Muscle of arm (tissue), 1 donor: ENCODE measurements at regions not wholly inside any gene's neighbourhood (a gene's known extent, or its start where the extent isn't known, plus 50 kb on each side); places are given as distances from the start of the nearest gene placed in this dataset.
"Not testable (repeated sequence)": the region's sequence is repeated elsewhere in the genome, so short reads cannot be mapped to it uniquely, and the experiment has no call there.

Source experiments
- DNase-seq: peaks from one replicate; pipeline ENCODE4 v3.0.0-alpha.2; 2013

DNA sequence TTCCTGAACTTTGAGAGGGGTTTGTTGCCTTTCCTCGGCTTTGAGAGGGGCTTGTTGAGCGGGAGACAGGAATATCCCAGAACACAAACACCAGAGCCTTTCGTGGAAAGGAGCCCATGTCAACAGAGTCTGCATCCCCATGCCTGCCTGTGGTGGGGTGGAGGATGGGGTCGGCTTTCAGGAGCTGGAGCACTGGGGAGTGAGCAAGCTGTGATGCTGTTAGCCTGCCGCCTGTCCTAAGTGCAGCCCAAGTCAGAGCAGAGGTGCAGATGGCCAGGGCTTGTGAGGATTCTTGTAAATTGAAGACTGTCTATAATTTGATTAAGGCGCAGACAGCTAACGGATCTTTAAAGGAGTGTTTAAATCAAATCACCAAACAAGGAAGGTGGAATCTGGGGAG, 103.3 kb upstream of the ANK2 start:
- DNase-seq = no peak

GRCh38 chr4:112947616-112948015, 101.8 kb upstream of the ANK2 start:
- no peak for DNase-seq

DNA sequence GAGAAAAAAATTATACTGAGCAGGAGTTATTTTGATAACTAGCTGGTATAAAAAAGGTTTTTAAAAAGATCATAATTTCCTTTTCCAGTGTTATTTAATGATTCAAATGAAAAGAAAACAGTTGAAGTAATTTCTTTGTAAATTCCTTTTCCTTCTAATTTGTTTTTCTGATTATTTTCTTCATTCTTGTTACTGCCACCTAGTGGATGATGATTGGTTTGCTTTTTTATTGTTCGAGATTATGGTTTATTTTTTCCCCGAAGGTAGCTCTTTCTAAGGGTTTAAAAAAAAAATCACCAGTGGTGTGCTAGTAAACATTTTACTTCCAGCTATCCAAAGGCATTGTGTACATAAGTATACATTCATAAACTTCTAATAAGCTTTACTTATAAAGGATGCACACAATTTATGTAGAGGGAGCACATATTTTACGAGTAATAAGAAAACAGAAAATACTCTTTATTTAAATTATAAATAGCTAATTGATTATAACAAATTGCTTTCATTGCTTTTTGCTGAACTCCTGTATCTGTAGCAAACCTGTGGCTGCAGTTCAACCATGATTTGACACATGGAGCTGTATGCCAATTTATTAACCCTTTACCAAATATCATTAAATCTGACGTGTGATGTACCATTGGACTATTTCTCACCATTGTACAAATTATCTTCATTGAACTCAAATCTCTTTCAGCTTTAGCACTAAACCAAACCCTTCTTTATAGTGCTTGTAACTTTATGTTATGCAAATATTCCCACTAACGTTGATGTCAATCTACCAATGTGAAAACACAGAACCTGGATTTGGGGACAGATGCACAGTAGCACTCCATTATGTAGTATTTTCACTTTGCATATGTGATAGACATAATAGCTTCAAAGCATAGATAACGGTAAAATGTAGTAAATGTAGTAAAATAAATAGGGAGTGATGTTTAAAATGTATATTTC, 97.8 kb upstream of the ANK2 start:
- DNase-seq = no peak

GRCh38 chr4:112952313-112952700, 97.1 kb upstream of the ANK2 start:
- no peak for DNase-seq

GRCh38 chr4:112953262-112953661, 96.2 kb upstream of the ANK2 start:
- no peak for DNase-seq

DNA sequence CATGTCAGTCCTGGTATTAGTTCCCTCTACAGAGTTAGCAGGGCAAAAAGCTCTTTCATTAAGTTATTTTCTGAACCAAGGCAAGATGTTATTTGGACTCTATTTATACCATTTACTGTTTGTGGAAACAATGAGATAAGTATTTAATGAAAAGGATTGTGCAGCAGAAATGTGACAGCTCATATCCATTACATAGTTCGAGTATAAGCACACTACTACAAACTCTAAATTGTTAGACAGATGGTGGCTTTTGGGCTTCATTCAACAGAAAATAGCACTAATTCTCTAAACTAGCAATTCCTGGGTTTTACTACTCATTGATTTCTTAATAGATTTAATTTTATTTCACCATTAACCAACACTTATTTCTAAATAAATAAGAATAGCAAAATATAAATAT, 95.2 kb upstream of the ANK2 start:
- no peak for DNase-seq

DNA sequence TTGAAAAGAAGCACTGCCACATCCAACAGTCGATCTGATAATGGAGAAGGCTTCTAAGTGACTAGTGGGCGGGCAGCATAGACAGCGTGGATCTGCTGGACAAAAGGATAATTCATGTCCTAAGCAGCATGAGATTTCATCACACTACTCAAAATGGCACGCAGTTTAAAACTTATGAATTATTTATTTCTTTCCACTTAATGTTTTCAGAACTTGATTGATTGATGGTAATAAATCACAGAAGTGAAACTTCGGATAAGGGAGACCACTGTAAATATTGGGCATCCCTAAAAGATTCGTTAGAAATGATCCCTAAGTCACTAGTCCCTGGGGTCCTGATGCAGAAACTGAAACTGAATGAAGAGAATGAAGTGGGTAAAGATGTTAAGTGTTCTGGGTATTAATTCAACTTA, 93.0 kb upstream of the ANK2 start:
- DNase-seq = no peak

GRCh38 chr4:112957764-112958163, 91.7 kb upstream of the ANK2 start:
- not testable (repeated sequence) for DNase-seq

DNA sequence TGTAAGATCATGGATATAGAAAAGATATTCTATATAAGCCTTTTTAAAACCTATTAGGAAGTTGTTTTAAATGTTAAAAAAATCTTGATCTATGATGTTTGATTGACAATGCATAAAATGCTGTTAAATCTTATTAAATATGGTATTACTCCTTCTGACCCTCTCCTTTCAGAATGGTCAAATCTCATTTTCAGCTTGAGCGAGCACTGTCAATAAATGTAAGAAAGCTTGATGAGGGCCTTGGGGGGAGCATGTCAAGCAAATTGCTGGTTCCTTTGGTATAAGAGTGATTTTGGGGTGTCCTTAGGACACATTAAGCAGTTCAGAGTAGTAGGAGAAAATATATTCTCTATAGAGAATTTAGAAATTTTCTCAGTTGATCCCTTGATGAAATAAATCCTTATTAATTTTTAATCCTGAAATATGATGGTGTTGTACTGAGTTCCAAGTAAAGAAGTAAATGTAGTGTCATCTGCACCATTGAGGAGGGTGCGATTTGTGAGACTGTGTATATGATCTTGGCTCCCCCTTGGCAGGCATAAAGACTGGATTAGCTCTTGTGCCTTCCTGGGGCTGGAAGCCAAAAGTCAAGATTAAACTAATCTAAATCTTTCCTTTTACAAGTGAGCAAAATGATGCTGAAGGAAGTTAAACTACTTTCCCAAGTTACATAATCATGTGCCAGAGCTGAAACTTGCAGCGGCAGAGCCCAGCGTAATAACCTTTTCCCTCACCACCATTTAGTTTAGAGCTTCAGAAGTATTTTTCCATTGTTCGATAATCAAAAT, 82.6 kb upstream of the ANK2 start:
- no peak for DNase-seq

DNA sequence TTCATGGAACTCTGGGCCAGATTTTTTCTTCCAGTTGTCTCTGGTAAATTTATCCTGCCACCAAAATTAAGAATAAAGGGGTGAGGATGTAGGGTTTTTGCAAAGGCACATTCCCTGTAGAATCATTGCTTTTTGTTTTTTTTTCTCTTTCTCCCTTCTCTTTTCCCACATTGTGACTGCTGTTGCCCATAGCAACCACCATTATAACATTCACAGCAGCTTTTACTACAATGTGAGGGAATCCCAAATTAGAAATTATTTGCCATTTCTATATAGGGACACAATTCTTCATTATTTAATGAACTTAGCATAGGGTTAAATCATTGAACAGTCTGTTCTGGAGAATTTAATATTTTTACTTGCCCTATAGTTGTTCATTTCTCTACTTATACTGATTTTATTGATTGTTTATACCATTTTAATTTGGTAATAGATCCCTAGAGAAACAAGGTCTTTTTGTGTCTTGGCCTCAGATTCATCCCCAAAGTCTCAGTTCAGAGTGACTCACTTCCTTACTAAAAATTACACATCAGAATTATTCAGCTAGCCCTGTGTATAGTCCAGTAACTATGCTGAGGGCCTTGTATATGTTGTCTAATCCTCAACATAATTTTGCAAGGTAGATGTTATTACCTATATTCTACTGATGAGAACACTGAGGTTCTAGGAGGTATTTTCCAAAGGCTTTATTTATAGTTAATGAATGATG, 80.8 kb upstream of the ANK2 start:
- no peak for DNase-seq

- no peak for DNase-seq
These were observed 78.5 kb upstream of the ANK2 start for GRCh38 chr4:112970903-112971302.

GRCh38 chr4:112973750-112974251, 75.7 kb upstream of the ANK2 start:
- no peak for DNase-seq

DNA sequence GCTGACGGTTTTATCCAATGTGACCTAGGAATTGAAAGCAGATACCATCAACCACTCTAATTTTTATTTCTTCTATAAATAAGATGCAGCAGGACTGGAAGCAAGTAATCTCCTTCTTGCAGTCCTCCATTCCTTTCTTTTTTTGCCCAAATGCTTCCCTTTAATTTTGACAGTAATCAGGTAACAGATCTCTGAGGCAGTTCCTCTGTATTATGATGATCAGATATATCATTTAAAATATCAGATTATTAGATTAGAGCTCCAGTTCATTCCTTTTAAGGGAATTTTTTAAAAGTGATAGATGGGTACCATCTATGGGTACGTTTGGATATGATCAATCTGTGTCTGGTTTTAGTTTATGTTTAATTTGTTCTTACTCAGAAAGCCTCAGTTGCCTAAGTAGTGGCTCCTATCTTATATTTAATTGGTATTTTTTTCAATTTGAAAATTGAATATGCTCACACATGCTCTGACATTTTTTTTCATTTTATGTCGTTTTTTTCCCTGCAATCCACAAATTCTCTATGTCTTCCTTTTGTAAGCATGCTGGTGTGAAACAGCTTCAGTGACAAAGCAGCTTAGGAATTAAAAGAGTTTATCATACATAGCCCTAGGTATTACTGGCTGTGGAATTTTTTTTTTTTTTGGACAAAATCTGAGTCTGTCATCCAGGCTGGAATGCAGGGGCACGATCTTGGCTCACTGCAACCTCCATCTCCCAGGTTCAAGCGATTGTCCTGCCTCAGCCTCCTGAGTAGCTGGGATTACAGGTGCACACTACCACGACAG, 73.7 kb upstream of the ANK2 start:
- no peak for DNase-seq

DNA sequence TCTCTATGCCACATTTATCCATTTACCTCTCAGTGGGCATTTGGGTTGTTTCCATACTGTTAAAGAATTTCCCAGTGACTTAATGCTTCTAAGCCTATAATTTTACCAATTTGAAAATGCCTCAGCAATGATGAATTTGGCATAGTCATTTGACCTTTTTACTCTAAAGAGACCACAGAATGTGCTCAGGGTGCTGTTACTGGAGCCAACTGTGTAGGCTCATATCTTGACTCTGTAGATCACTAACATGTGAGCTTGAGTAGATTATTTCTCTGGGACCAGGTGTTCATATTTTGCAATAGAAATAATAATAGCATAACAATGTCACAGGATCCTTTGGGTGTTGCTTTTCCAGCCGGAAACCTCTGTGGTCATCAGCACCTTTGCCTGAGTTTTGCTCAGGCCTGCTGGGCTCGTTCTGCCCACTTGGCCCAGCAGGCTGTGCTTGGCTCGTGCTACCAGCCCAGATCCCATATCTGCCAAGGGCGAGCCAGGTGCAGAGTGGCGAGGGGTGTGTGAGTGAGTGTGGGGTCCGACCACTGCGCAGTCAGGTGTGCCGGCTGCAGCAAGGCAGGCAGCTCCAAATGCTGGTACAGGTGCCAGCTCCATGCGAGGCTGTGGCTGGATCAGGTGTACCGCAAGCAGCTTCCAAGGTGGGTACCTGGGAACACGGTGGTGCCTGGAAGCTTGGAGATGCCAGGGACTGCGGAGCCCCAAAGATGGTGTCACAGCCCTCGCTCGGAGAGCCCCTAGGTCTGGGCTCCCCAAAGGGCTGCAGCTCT, 70.6 kb upstream of the ANK2 start:
- DNase-seq = no peak

DNA sequence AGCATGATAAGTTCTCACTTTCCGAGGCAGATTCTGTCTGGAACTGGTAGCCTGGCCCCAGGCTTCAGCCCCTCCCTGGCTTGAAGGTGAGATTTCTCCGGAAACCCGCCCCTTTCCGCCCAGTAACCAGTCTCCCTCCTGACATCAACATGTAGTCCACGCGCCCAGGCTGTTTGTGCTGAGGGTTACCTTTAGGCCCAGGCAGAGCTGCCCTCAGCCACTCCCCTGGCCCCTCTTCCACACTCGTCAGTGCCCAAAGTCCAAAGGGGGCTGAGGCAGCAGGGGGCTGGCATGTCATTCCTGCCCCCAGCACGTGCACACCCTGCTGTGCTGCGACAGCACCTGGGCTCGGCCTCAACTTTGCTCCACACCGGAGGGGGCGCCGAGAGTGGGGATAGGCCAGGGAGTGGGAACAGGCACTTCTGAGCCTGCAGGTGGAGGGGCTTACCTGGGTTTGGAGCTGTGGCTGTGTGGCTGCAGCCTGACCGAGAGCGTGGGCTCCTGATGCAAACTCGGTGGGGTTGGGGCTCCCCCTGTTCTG, 69.5 kb upstream of the ANK2 start:
- DNase-seq = no peak

DNA sequence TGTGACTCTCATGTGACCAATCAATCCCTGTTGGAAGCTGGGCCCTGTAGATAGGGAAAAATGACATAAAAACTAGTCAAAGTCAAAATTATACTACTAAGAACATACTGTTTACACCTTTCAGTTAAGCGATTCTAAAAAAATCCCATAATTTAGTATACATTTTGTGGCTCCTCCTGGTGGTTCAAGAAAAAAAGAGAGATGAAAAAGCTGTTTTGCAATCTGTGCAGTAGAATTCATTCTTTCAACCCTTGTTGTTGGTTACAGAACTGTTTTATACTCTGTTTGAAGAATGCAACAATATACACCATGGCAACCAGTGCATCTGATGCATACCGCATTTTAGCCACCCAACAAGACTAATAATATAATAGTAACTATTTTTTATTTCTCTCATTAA, 66.8 kb upstream of the ANK2 start:
- no peak for DNase-seq

DNA sequence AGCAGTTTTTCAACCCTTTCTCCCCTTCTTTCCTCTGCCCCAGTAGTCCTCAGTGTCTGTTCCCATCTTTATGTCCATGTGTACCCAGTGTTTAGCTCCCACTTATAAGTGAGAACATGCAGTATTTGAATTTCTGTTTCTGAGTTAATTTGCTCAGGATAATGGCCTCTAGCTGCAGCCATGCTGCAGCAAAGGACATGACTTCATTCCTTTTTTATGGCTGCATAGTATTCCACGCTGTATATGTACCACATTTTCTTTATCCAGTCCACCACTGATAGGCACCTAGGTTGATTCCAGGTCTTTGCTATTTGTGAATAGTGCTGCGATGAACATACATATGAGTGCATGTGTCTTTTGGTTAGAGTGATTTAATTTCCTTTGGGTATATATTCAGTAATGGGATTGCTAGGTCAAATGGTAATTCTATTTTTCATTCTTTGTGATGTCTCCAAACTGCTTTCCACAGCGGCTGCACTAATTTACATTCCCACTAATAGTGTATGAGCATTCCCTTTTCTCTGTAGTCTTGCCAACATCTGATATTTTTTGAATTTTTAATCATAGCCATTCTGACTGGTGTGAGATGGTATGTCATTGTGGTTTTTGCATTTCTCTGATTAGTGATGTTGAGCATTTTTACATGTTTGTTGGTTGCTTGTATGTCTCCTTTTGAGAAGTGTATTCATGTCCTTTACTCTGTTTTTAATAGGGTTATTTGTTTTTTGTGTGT, 54.6 kb upstream of the ANK2 start:
- no peak for DNase-seq
